Calu3 (cell line): ENCODE measurements at regions not wholly inside any gene's neighbourhood (a gene's known extent, or its start where the extent isn't known, plus 50 kb on each side); places are given as distances from the start of the nearest gene placed in this dataset.

Source experiments
- BruUV-seq: library from RNA; stranded (reverse); fragments of 400-500 nt; replicated peaks from 2 replicates; lab custom pipeline; 2021; lab: Mats Ljungman, UMichigan
- CTCF ChIA-PET: fragments of 300-600 bp; sonication (Branson Sonifier 250); formaldehyde crosslinking; loops from one replicate; lab custom pipeline; 2022; ENCODE audit warnings: antibody characterized with exemption; lab: Charles Lee
- DNase-seq: peaks from one replicate; pipeline ENCODE4 v3.0.0; 2022
- H3K27ac Mint-ChIP-seq: one replicate; pipeline ENCODE4 v1.8.0; 2022; ENCODE audit warnings: mixed read lengths; ENCODE audit not compliant: unreplicated experiment
- H3K27me3 Mint-ChIP-seq: one replicate; pipeline ENCODE4 v1.8.0; 2022; ENCODE audit warnings: mixed read lengths; ENCODE audit not compliant: unreplicated experiment
- H3K36me3 Mint-ChIP-seq: one replicate; pipeline ENCODE4 v1.8.0; 2022; ENCODE audit warnings: mild to moderate bottlenecking, moderate library complexity, mixed read lengths; ENCODE audit not compliant: insufficient read depth, unreplicated experiment
- H3K4me1 Mint-ChIP-seq: one replicate; pipeline ENCODE4 v1.8.0; 2022; ENCODE audit warnings: mild to moderate bottlenecking, low read depth, mixed read lengths; ENCODE audit not compliant: unreplicated experiment
- H3K4me3 Mint-ChIP-seq: one replicate; pipeline ENCODE4 v1.8.0; 2022; ENCODE audit warnings: mild to moderate bottlenecking, low read depth, moderate library complexity, mixed read lengths; ENCODE audit not compliant: unreplicated experiment
- H3K9me3 Mint-ChIP-seq: one replicate; pipeline ENCODE4 v1.8.0; 2022; ENCODE audit warnings: low read depth, mixed read lengths; ENCODE audit not compliant: unreplicated experiment
- CTCF ChIP-seq: fragments of 200-600 bp; IDR thresholded peaks from one replicate; pipeline ENCODE4 v1.8.0; 2022; ENCODE audit warnings: antibody characterized with exemption; ENCODE audit not compliant: unreplicated experiment
- intact Hi-C: fragments of 100-400 bp; cut with micrococcal nuclease; formaldehyde crosslinking; loops from one replicate; pipeline ENCODE4 v1.10.0; 2022; ENCODE audit not compliant: unreplicated experiment

GRCh38 chr20:62544505-62545055, 68.8 kb upstream of the GATA5 start:
- Mint-ChIP-seq H3K4me1 (no peaks in the 10 kb centered on the region), H3K27me3 (peaks cover 93% of the 10 kb centered on the region), H3K4me3 (no peak overlapping the region), H3K27ac (no peak overlapping the region), H3K36me3 (no peaks in the 10 kb centered on the region), H3K9me3 (peaks cover 3% of the 10 kb centered on the region)
- CTCF ChIA-PET = no interaction called here
- intact Hi-C loops = no loop called here
- BruUV-seq = no TSS peak
- no peak for TF ChIP-seq CTCF
- DNase-seq = no peak

DNA sequence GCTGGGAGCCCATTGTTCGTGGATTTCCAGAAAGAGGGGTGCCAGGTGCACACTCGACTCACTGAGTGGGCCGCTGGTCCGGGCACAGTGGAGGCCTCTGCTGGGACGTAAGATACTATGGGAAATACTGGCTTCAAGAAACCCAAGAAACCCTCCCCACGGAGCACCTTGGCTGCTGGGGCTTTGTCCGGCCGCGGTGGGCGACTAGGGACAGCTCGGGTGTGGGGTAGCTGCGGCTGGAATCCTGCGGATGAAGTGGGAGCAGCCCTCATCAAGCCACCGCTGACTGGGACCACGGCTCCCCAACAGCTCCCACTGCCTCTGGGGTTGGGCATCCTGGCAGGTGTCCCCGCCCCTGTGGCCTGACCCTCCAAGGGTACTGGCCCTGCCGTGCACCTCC, 69.5 kb upstream of the GATA5 start:
- CTCF ChIA-PET = interaction anchor here (0.6 kb wide), 1 partner anchor 234 kb away, joined by 4 read pairs; no protein-coding TSS in a partner anchor
- intact Hi-C loops = no loop called here
- Mint-ChIP-seq H3K36me3 (no peaks in the 10 kb centered on the region), H3K4me3 (no peak overlapping the region), H3K27me3 (peaks cover 93% of the 10 kb centered on the region), H3K27ac (no peak overlapping the region), H3K4me1 (no peaks in the 10 kb centered on the region), H3K9me3 (peaks cover 3% of the 10 kb centered on the region)
- no TSS peak for BruUV-seq
- no peak for DNase-seq
- no peak for TF ChIP-seq CTCF

DNA sequence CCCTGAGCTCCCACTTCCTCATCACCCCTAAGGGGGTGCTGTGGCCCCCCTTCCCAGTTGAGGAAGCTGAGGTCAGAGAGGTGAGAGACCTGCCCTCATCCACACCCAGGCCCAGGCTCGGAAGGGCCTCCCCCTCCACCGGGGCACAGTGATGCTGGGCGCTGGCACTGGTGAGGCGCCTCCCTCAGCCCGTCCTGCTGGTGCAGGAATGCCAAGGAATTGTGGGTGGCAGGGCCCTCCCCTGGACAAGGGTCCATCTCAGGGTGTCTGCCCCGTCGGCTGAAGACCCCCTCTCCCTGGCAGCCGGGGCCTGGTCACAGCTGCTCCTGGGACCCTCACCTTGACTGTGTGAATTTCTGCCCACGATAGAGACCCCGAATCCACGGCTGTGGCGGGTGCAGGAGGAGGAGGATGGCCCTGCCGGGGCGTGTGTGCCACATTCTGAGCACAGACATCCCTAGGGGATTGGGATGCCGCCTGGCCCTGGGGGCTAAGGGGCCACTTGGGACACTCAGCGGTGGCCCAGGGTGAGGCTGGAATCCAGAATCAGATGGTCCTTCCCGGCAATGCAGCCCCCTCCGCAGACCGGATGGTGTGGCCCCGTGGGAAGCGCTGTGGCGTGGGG, 70.2 kb upstream of the GATA5 start:
- no peak for DNase-seq
- H3K27ac Mint-ChIP-seq = no peak overlapping the region
- H3K27me3 Mint-ChIP-seq = peaks cover 93% of the 10 kb centered on the region
- intact Hi-C loops = no loop called here
- CTCF ChIA-PET = no interaction called here
- H3K4me3 Mint-ChIP-seq = no peak overlapping the region
- no peak for TF ChIP-seq CTCF
- no peaks in the 10 kb centered on the region for H3K4me1 Mint-ChIP-seq
- BruUV-seq = no TSS peak
- peaks cover 3% of the 10 kb centered on the region for H3K9me3 Mint-ChIP-seq
- H3K36me3 Mint-ChIP-seq = no peaks in the 10 kb centered on the region

DNA sequence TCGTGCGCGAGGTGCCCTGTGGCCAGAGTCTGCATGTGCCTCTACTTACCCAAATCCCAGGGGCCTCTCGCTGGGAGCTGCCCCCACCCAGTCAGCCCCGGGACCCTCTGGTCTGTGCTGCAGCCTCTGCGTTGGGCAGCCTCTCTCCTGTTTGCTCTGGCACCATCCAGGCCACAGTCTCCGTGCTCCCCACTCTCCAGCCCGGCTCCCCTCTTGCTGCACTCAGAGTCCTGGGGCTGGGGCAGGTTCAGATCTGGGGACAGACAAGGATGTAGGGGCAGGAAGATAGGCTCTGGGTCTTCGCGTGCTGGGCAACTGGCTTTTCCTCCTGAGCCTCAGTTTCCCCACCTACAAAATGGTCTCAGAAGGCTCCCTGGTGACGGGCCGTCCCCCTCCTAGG, 70.8 kb upstream of the GATA5 start:
- Mint-ChIP-seq H3K4me1 (no peaks in the 10 kb centered on the region), H3K9me3 (peaks cover 3% of the 10 kb centered on the region), H3K36me3 (no peaks in the 10 kb centered on the region), H3K27me3 (peaks cover 93% of the 10 kb centered on the region), H3K27ac (no peak overlapping the region), H3K4me3 (no peak overlapping the region)
- intact Hi-C loops = no loop called here
- CTCF ChIA-PET = no interaction called here
- DNase-seq = no peak
- no TSS peak for BruUV-seq
- TF ChIP-seq CTCF = no peak
